ENCODE measurements at regions not wholly inside any gene's neighbourhood (a gene's known extent, or its start where the extent isn't known, plus 50 kb on each side); places are given as distances from the start of the nearest gene placed in this dataset.

DNA sequence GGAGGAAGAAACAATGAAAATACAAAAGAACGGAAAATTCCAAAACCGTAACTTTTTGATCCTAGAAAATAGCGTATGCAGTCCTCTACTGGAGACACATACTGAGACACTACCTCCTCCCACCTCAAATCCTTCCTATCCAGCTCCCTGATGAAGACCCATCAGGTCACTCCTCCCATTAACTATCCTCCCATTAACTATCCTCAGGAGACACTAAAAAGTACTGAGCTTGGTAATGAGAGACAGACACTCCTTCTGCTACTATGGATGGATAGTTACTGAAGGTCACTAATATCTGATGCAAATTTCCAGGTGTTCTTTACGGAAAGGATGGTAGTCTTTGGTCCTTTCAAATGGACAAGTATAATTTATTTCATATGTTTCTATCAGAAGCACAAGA lies 237.5 kb upstream of the BLID start:
- TF ChIP-seq TAF1 (IDR thresholded peaks at IDR 0.05; ENCODE audit: low read depth): no peak
- TF ChIP-seq, protein P1, sequence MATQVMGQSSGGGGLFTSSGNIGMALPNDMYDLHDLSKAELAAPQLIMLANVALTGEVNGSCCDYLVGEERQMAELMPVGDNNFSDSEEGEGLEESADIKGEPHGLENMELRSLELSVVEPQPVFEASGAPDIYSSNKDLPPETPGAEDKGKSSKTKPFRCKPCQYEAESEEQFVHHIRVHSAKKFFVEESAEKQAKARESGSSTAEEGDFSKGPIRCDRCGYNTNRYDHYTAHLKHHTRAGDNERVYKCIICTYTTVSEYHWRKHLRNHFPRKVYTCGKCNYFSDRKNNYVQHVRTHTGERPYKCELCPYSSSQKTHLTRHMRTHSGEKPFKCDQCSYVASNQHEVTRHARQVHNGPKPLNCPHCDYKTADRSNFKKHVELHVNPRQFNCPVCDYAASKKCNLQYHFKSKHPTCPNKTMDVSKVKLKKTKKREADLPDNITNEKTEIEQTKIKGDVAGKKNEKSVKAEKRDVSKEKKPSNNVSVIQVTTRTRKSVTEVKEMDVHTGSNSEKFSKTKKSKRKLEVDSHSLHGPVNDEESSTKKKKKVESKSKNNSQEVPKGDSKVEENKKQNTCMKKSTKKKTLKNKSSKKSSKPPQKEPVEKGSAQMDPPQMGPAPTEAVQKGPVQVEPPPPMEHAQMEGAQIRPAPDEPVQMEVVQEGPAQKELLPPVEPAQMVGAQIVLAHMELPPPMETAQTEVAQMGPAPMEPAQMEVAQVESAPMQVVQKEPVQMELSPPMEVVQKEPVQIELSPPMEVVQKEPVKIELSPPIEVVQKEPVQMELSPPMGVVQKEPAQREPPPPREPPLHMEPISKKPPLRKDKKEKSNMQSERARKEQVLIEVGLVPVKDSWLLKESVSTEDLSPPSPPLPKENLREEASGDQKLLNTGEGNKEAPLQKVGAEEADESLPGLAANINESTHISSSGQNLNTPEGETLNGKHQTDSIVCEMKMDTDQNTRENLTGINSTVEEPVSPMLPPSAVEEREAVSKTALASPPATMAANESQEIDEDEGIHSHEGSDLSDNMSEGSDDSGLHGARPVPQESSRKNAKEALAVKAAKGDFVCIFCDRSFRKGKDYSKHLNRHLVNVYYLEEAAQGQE (IDR thresholded peaks at IDR 0.05; ENCODE audit: low read depth): no peak
- no peak for TF ChIP-seq CREB1 (IDR thresholded peaks at IDR 0.05; ENCODE audit: low read depth)
- TF ChIP-seq, protein P2, sequence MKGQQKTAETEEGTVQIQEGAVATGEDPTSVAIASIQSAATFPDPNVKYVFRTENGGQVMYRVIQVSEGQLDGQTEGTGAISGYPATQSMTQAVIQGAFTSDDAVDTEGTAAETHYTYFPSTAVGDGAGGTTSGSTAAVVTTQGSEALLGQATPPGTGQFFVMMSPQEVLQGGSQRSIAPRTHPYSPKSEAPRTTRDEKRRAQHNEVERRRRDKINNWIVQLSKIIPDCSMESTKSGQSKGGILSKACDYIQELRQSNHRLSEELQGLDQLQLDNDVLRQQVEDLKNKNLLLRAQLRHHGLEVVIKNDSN (IDR thresholded peaks at IDR 0.05): no peak
- no peak for TF ChIP-seq EGR1 (IDR thresholded peaks at IDR 0.05)
- TF ChIP-seq, protein P3, sequence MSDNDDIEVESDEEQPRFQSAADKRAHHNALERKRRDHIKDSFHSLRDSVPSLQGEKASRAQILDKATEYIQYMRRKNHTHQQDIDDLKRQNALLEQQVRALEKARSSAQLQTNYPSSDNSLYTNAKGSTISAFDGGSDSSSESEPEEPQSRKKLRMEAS (IDR thresholded peaks at IDR 0.05): no peak
- TF ChIP-seq TCF12 (IDR thresholded peaks at IDR 0.05; ENCODE audit: low read depth): no peak
- no peak for TF ChIP-seq EP300 (IDR thresholded peaks at IDR 0.05; ENCODE audit: borderline replicate concordance)
